ENCODE measurements at regions not wholly inside any gene's neighbourhood (a gene's known extent, or its start where the extent isn't known, plus 50 kb on each side); places are given as distances from the start of the nearest gene placed in this dataset.

GRCh38 chr17:79463421-79464317 is 147.2 kb downstream of the RBFOX3 start:
- H3K4me3 ChIP-seq (ENCODE audit: low read length), result no peak overlapping the region
- peaks cover 23% of the 10 kb centered on the region for H3K4me1 ChIP-seq (ENCODE audit: insufficient read depth, low read length)
- H3K9me3 ChIP-seq (ENCODE audit: low read length), result no peaks in the 10 kb centered on the region
- no peak overlapping the region for H2AFZ ChIP-seq (ENCODE audit: low read depth, low read length)
- no peaks in the 10 kb centered on the region for H3K36me3 ChIP-seq (ENCODE audit: insufficient read depth, low read length)
- no peaks in the 10 kb centered on the region for H3K27me3 ChIP-seq (ENCODE audit: insufficient read depth, low read length)

- Histone ChIP-seq H3K27me3 (ENCODE audit: insufficient read depth, low read length) (no peaks in the 10 kb centered on the region), H3K9me3 (ENCODE audit: low read length) (no peaks in the 10 kb centered on the region), H3K4me3 (ENCODE audit: low read length) (no peak overlapping the region), H3K36me3 (ENCODE audit: insufficient read depth, low read length) (no peaks in the 10 kb centered on the region), H2AFZ (ENCODE audit: low read depth, low read length) (no peak overlapping the region), H3K4me1 (ENCODE audit: insufficient read depth, low read length) (peaks cover 23% of the 10 kb centered on the region)
Observed at GRCh38 chr17:79461041-79461440, 149.8 kb downstream of the RBFOX3 start.

GRCh38 chr17:79459846-79460245 is 151.0 kb downstream of the RBFOX3 start:
- H3K9me3 ChIP-seq (ENCODE audit: low read length), result no peaks in the 10 kb centered on the region
- H3K4me1 ChIP-seq (ENCODE audit: insufficient read depth, low read length), result peaks cover 12% of the 10 kb centered on the region
- H3K4me3 ChIP-seq (ENCODE audit: low read length), result no peak overlapping the region
- H2AFZ ChIP-seq (ENCODE audit: low read depth, low read length), result no peak overlapping the region
- H3K27me3 ChIP-seq (ENCODE audit: insufficient read depth, low read length), result peaks cover 6% of the 10 kb centered on the region
- no peaks in the 10 kb centered on the region for H3K36me3 ChIP-seq (ENCODE audit: insufficient read depth, low read length)

- Histone ChIP-seq H3K4me3 (ENCODE audit: low read length) (no peak overlapping the region), H3K9me3 (ENCODE audit: low read length) (no peaks in the 10 kb centered on the region), H3K27me3 (ENCODE audit: insufficient read depth, low read length) (peaks cover 6% of the 10 kb centered on the region), H3K36me3 (ENCODE audit: insufficient read depth, low read length) (no peaks in the 10 kb centered on the region), H2AFZ (ENCODE audit: low read depth, low read length) (no peak overlapping the region), H3K4me1 (ENCODE audit: insufficient read depth, low read length) (peaks cover 9% of the 10 kb centered on the region)
Observed at GRCh38 chr17:79459003-79459655, 151.7 kb downstream of the RBFOX3 start.

GRCh38 chr17:79458356-79458755 is 152.5 kb downstream of the RBFOX3 start:
- Histone ChIP-seq H3K4me3 (ENCODE audit: low read length) (no peak overlapping the region), H2AFZ (ENCODE audit: low read depth, low read length) (no peak overlapping the region), H3K4me1 (ENCODE audit: insufficient read depth, low read length) (peaks cover 9% of the 10 kb centered on the region), H3K27me3 (ENCODE audit: insufficient read depth, low read length) (peaks cover 6% of the 10 kb centered on the region), H3K36me3 (ENCODE audit: insufficient read depth, low read length) (no peaks in the 10 kb centered on the region), H3K9me3 (ENCODE audit: low read length) (no peaks in the 10 kb centered on the region)

GRCh38 chr17:79457889-79458288 is 153.0 kb downstream of the RBFOX3 start:
- Histone ChIP-seq H3K4me1 (ENCODE audit: insufficient read depth, low read length) (peaks cover 9% of the 10 kb centered on the region), H3K36me3 (ENCODE audit: insufficient read depth, low read length) (no peaks in the 10 kb centered on the region), H2AFZ (ENCODE audit: low read depth, low read length) (no peak overlapping the region), H3K9me3 (ENCODE audit: low read length) (no peaks in the 10 kb centered on the region), H3K27me3 (ENCODE audit: insufficient read depth, low read length) (peaks cover 6% of the 10 kb centered on the region), H3K4me3 (ENCODE audit: low read length) (no peak overlapping the region)

GRCh38 chr17:79457376-79457775 is 153.5 kb downstream of the RBFOX3 start:
- H3K36me3 ChIP-seq (ENCODE audit: insufficient read depth, low read length), result no peaks in the 10 kb centered on the region
- peaks cover 9% of the 10 kb centered on the region for H3K4me1 ChIP-seq (ENCODE audit: insufficient read depth, low read length)
- peaks cover 6% of the 10 kb centered on the region for H3K27me3 ChIP-seq (ENCODE audit: insufficient read depth, low read length)
- H2AFZ ChIP-seq (ENCODE audit: low read depth, low read length), result no peak overlapping the region
- H3K9me3 ChIP-seq (ENCODE audit: low read length), result no peaks in the 10 kb centered on the region
- no peak overlapping the region for H3K4me3 ChIP-seq (ENCODE audit: low read length)

GRCh38 chr17:79455636-79456035 is 155.2 kb downstream of the RBFOX3 start:
- no peak overlapping the region for H2AFZ ChIP-seq (ENCODE audit: low read depth, low read length)
- no peaks in the 10 kb centered on the region for H3K9me3 ChIP-seq (ENCODE audit: low read length)
- peaks cover under 1% of the 10 kb centered on the region for H3K4me1 ChIP-seq (ENCODE audit: insufficient read depth, low read length)
- peaks cover 6% of the 10 kb centered on the region for H3K27me3 ChIP-seq (ENCODE audit: insufficient read depth, low read length)
- no peaks in the 10 kb centered on the region for H3K36me3 ChIP-seq (ENCODE audit: insufficient read depth, low read length)
- H3K4me3 ChIP-seq (ENCODE audit: low read length), result no peak overlapping the region

GRCh38 chr17:79454826-79455225 is 156.0 kb downstream of the RBFOX3 start:
- Histone ChIP-seq H2AFZ (ENCODE audit: low read depth, low read length) (no peak overlapping the region), H3K4me3 (ENCODE audit: low read length) (no peak overlapping the region), H3K27me3 (ENCODE audit: insufficient read depth, low read length) (peaks cover 6% of the 10 kb centered on the region)

GRCh38 chr17:79453481-79453880 is 157.4 kb downstream of the RBFOX3 start:
- H3K36me3 ChIP-seq (ENCODE audit: insufficient read depth, low read length), result no peaks in the 10 kb centered on the region
- no peaks in the 10 kb centered on the region for H3K9me3 ChIP-seq (ENCODE audit: low read length)
- no peak overlapping the region for H2AFZ ChIP-seq (ENCODE audit: low read depth, low read length)
- H3K4me1 ChIP-seq (ENCODE audit: insufficient read depth, low read length), result no peaks in the 10 kb centered on the region
- H3K4me3 ChIP-seq (ENCODE audit: low read length), result no peak overlapping the region
- peaks cover 6% of the 10 kb centered on the region for H3K27me3 ChIP-seq (ENCODE audit: insufficient read depth, low read length)

More at GRCh38 chr17:79454826-79455225, 156.0 kb downstream of the RBFOX3 start:
- Histone ChIP-seq H3K36me3 (ENCODE audit: insufficient read depth, low read length) (no peaks in the 10 kb centered on the region), H3K4me1 (ENCODE audit: insufficient read depth, low read length) (no peaks in the 10 kb centered on the region), H3K9me3 (ENCODE audit: low read length) (no peaks in the 10 kb centered on the region)

GRCh38 chr17:79452706-79453105 is 158.1 kb downstream of the RBFOX3 start:
- Histone ChIP-seq H2AFZ (ENCODE audit: low read depth, low read length) (no peak overlapping the region), H3K4me1 (ENCODE audit: insufficient read depth, low read length) (no peaks in the 10 kb centered on the region), H3K9me3 (ENCODE audit: low read length) (no peaks in the 10 kb centered on the region), H3K27me3 (ENCODE audit: insufficient read depth, low read length) (peaks cover 6% of the 10 kb centered on the region), H3K36me3 (ENCODE audit: insufficient read depth, low read length) (no peaks in the 10 kb centered on the region), H3K4me3 (ENCODE audit: low read length) (no peak overlapping the region)

GRCh38 chr17:79451167-79451566 is 159.7 kb downstream of the RBFOX3 start:
- Histone ChIP-seq H3K4me1 (ENCODE audit: insufficient read depth, low read length) (no peaks in the 10 kb centered on the region), H3K4me3 (ENCODE audit: low read length) (no peak overlapping the region), H3K36me3 (ENCODE audit: insufficient read depth, low read length) (no peaks in the 10 kb centered on the region), H3K27me3 (ENCODE audit: insufficient read depth, low read length) (peaks cover 6% of the 10 kb centered on the region), H2AFZ (ENCODE audit: low read depth, low read length) (no peak overlapping the region), H3K9me3 (ENCODE audit: low read length) (no peaks in the 10 kb centered on the region)

GRCh38 chr17:79446399-79447009 is 164.3 kb downstream of the RBFOX3 start:
- H3K4me3 ChIP-seq (ENCODE audit: low read length), result no peak overlapping the region
- no peaks in the 10 kb centered on the region for H3K27me3 ChIP-seq (ENCODE audit: insufficient read depth, low read length)
- H3K36me3 ChIP-seq (ENCODE audit: insufficient read depth, low read length), result no peaks in the 10 kb centered on the region
- no peaks in the 10 kb centered on the region for H3K9me3 ChIP-seq (ENCODE audit: low read length)
- no peaks in the 10 kb centered on the region for H3K4me1 ChIP-seq (ENCODE audit: insufficient read depth, low read length)
- no peak overlapping the region for H2AFZ ChIP-seq (ENCODE audit: low read depth, low read length)
